K562 (cell line): ENCODE measurements at regions not wholly inside any gene's neighbourhood (a gene's known extent, or its start where the extent isn't known, plus 50 kb on each side); places are given as distances from the start of the nearest gene placed in this dataset.

Experiments used
- ATF2 ChIP-seq: sonication (generic); formaldehyde crosslinking; IDR thresholded peaks from 2 replicates; pipeline ENCODE4 v1.8.1; 2022; ENCODE audit warnings: missing genetic modification reagents
- CHD1 ChIP-seq: fragments of 200-600 bp; sonication (generic); IDR thresholded peaks from one replicate; pipeline ENCODE4 v1.6.1; 2012; ENCODE audit warnings: mild to moderate bottlenecking, moderate library complexity, low read length, inconsistent platforms
- CTBP1 ChIP-seq: fragments of 450-650 bp; IDR thresholded peaks from 2 replicates; pipeline ENCODE4 v1.6.1; 2016; ENCODE audit warnings: borderline replicate concordance
- DNMT1 ChIP-seq: fragments of 450-650 bp; IDR thresholded peaks from 2 replicates; pipeline ENCODE4 v1.6.1; 2016; ENCODE audit warnings: antibody characterized with exemption, mild to moderate bottlenecking
- DPF2 ChIP-seq: fragments of 450-650 bp; IDR thresholded peaks from 2 replicates; pipeline ENCODE4 v1.6.1; 2016
- EHMT2 ChIP-seq: fragments of 450-650 bp; IDR thresholded peaks from 2 replicates; pipeline ENCODE4 v1.6.1; 2018; ENCODE audit warnings: antibody characterized with exemption
- FIP1L1 ChIP-seq: fragments of 200-400 bp; formaldehyde crosslinking; IDR thresholded peaks from 2 replicates; pipeline ENCODE4 v1.6.1; 2018; ENCODE audit warnings: mild to moderate bottlenecking, low read depth, low read length; ENCODE audit not compliant: poor library complexity, severe bottlenecking
- NFIC ChIP-seq: fragments of 450-650 bp; IDR thresholded peaks from 2 replicates; pipeline ENCODE4 v1.6.1; 2017; ENCODE audit warnings: mild to moderate bottlenecking, inconsistent platforms
- NR0B1 ChIP-seq: fragments of 450-650 bp; IDR thresholded peaks from one replicate; pipeline ENCODE4 v1.6.1; 2018; ENCODE audit warnings: mild to moderate bottlenecking, moderate library complexity; ENCODE audit not compliant: partially characterized antibody
- NR1H2 ChIP-seq: sonication (generic); formaldehyde crosslinking; IDR thresholded peaks from 2 replicates; pipeline ENCODE4 v1.4.0; 2020; ENCODE audit warnings: mild to moderate bottlenecking, missing genetic modification reagents
- PKNOX1 ChIP-seq: fragments of 450-650 bp; IDR thresholded peaks from 2 replicates; pipeline ENCODE4 v1.6.1; 2016
- RBM39 ChIP-seq: fragments of 200-400 bp; formaldehyde crosslinking; optimal IDR thresholded peaks from 2 replicates; pipeline ENCODE3; 2018; ENCODE audit warnings: low read depth, low read length
- ZFP30 ChIP-seq: fragments of 250-450 bp; sonication (Bioruptor Pico); IDR thresholded peaks from 2 replicates; pipeline ENCODE4 v1.8.0; 2022; ENCODE audit warnings: moderate library complexity, mild to moderate bottlenecking, inconsistent platforms, borderline replicate concordance
- ZNF76 ChIP-seq: fragments of 250-450 bp; sonication (Bioruptor Pico); IDR thresholded peaks from 2 replicates; pipeline ENCODE4 v1.4.0; 2020; ENCODE audit warnings: mild to moderate bottlenecking, moderate library complexity, borderline replicate concordance

GRCh38 chr12:105850103-105850968 lies 288.4 kb downstream of the NUAK1 start (continued):
- no peak for TF ChIP-seq ZNF76
- no peak for TF ChIP-seq NR0B1
- TF ChIP-seq CHD1, result no peak
- no peak for TF ChIP-seq FIP1L1
- TF ChIP-seq NR1H2, result no peak
- 0 out of 2 replicates have a peak, but pooled peaks have one; percentile 45 for TF ChIP-seq CTBP1
- TF ChIP-seq DPF2, result 0 out of 2 replicates have a peak, but pooled peaks have one; percentile 36
- TF ChIP-seq RBM39, result no peak
- TF ChIP-seq ZFP30 (CRISPR knock-in tag), result no peak
- no peak for TF ChIP-seq EHMT2
- TF ChIP-seq ATF2 (CRISPR knock-in tag), result no peak
- TF ChIP-seq DNMT1, result no peak
- TF ChIP-seq PKNOX1, result peak; percentile 61; the same call in 1 of the 2 replicates
- TF ChIP-seq NFIC, result peak; percentile 68
